HG02938 (cell line): ENCODE measurements at regions not wholly inside any gene's neighbourhood (a gene's known extent, or its start where the extent isn't known, plus 50 kb on each side); places are given as distances from the start of the nearest gene placed in this dataset.
"Not testable (repeated sequence)": the region's sequence is repeated elsewhere in the genome, so short reads cannot be mapped to it uniquely, and the experiment has no call there.

Source experiments
- ATAC-seq: cut with Tn5 transposase; IDR thresholded peaks from one replicate; pipeline ENCODE4 v1.9.1; 2021; ENCODE audit warnings: mild to moderate bottlenecking, moderate library complexity; ENCODE audit not compliant: unreplicated experiment

DNA sequence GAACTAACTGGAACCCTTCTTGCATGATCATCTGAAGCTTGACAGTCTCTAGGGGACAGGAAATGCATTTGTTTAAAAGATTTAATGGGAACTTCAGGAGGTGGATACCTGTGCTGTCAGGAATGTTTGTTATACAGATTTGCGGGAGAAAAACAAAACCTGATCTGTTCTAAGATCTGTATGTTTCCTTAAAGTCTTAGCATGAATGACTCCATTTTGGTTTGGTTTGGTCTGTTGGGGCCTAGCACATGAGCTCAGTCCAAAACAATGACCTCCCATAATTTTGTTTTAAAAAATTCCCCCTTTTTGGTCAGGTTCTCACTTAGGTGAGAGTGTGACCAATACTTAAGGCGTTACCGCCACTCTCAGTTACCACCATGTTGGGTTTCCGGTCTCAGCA is 138.7 kb downstream of the AKR1D1 start:
- ATAC-seq = no peak

DNA sequence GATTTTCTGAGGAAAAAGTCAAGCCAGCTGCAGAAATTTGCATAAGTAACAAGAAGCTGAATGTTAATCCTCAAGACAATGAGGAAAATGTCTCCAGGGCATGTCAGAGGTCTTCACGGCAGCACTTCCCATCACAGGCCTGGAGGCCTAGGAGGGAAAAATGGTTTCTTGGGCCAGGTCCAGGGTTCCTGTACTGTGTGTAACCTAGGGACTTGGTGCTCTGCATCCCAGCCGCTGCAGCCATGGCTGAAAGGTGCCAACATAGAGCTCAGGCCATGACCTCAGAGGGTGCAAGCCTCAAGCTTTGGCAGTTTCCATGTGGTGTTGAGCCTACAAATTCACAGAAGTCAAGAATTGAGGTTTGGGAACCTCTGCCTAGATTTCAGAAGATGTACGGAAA is 144.1 kb downstream of the AKR1D1 start:
- ATAC-seq = not testable (repeated sequence)

DNA sequence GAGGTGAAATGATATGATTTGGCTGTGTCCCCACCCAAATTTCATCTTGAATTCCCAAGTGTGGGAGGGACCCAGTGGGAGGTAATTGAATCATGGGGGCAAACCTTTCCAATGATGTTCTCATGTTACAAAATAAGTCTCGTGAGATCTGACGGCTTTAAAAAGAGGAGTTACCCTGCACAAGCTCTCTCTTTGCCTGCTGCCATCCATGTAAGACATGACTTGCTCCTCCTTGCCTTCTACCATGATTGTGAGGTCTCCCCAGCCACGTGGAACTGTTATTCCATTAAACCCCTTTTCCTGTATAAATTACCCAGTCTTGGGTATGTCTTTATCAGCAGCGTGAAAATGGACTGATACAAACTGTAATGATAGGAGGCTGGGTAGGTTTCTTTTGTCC is 145.1 kb downstream of the AKR1D1 start:
- not testable (repeated sequence) for ATAC-seq

DNA sequence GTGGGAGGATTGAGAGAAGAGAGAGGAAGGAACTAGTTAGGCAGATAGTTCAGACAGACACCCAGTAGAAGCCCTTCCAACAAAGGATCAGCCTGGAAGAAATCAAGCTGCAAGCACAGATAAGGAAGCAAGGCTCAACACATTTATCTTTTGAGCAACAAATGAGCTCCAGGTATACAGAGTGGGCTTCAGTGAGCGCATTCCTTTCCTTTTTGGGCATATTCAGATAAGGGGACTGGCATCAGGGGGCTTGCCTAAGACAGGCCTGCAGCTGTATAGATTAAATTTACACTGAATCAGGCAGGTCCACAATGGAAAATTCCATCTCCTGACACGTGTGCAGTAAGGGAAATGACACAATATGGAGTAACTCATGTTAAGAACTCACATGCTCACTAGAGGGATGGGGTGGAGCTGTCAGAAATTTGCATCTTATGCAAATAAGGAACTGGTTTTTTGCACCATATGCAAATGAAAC is 147.2 kb downstream of the AKR1D1 start:
- ATAC-seq = no peak

DNA sequence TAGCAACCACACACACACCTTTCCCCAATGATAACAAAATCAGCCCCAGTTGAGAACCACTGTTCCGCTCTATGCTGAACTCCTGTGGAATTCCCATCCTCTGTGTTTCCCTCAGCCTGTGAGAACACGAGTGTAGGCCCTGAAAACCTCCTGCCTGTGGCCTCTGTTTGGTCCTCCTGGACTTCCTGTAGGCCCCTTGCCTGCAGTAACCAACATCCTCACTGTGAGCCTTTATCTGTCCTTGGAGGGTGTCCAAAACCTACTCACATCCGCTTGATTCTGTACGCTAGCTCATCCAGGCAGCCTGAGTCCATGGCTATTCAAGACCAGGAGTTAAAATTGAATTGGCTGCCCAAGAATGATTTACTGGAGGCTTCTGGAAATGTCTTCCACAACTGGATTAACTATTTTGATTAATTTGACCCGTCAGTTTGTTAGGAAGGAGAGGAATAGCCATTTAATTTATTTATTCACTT is 149.8 kb downstream of the AKR1D1 start:
- no peak for ATAC-seq

DNA sequence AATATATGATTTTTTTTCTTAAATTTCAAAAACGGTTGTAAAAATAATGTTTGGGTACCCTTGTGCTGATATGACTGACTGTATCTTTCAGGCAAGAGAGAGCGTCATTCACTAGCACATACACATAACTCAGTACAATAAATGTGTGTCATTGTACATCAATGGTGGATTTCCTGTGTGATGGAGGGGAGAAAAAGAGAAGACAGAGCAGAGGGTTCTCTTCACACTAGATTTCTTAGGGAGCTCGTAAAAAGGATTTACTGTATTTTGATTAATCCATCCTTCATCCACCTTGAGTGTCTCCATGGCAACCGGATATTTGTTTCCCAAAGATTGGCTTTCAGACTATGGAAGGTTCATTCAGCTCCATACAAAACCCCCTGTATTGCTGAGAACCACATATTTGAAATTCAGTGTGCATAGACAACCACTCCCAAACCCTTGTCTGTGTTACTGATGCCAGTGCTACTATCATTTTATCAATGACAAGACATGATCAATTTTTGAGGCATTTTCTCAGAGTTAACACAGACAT is 150.6 kb downstream of the AKR1D1 start:
- ATAC-seq = no peak

DNA sequence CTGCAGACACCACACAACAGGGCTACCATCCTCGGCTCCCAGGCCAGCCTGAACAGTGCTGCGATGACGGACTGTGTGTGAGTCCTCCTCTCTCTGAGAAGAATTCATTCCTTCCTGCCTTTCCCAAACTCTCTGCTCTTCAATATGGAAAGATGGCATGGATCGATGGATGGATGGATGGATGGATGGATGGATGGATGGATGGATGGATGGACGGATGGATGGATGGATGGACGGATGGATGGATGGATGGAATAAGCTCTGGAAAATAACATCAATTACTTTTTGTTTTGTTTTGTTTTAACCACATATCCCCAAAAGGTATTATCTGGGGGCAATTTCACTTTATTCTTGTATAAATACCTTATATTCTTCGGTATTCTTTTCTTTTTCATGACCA is 151.9 kb downstream of the AKR1D1 start:
- ATAC-seq = no peak

DNA sequence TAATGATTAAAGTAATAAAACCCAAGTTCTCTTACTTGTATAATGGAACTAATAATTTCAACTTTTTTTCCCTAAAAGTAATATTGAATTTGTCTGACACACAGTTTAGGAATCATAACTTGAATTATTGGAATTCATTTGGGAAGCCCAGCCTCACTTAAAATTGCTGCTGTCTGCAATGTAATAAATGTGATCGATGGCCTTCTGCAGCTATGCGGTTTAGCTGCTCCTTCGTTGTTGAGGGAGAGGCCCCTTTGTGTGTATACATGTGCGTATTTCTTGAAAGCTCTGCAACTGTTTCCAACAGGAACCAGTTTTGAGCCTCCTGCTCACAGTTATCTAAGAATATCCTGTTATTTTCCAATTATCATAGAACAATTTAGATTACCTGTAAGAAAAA is 152.5 kb downstream of the AKR1D1 start:
- no peak for ATAC-seq

DNA sequence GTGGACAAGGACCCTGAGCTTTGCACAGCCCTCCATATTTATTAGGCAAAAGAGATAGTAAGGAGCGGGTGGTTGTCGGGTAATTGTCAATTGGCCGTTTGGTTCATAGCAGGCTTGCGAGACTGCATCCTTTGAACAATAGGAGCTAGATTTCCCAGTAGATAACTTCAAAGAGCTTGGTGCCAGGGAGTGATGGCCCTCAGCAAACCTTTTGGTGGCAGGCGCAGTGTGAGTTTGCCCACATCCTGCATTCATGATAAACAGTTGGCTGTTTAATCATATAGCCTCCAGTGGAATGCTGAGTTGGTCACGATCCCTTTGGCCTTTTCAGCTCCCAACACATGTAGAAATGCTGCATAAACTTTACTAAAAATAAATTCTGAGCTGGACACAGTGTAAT is 156.9 kb downstream of the AKR1D1 start:
- no peak for ATAC-seq

DNA sequence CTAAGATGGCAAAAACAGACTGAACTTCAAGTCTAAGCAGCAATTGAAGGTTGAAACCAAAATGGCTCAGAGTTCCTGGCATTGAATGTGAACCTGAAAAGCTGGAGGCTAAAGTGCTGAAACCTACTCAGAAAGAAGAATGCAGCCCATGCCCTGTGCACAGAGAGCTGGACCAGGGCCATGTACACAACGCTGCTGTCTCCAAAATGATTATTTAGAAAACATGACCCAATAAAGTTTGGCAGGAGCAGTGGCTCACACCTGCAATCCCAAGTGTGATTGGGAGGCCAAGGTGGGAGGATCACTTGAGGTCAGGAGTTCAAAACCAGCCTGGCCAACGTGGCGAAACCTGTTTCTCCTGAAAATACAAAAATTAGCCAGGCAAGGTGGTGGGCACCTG is 158.9 kb downstream of the AKR1D1 start:
- ATAC-seq = no peak

DNA sequence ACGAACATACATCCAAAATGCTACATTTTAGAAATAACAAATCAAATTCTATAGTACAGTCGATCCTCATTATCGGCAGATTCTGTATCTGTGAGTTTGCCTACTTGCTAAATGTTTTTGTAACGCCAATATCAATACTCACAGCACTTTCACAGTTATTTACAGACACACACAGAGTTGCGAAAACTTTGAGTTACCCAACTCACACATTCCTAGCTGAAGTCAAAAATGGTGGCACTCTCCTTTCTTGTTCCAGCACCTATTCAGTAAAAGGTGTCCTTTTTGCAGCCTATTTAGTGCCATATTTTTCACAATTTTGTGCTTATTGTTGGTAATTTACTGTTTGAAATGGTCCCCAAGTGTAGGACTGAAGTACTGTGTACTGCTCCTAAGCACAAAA is 161.7 kb downstream of the AKR1D1 start:
- no peak for ATAC-seq

DNA sequence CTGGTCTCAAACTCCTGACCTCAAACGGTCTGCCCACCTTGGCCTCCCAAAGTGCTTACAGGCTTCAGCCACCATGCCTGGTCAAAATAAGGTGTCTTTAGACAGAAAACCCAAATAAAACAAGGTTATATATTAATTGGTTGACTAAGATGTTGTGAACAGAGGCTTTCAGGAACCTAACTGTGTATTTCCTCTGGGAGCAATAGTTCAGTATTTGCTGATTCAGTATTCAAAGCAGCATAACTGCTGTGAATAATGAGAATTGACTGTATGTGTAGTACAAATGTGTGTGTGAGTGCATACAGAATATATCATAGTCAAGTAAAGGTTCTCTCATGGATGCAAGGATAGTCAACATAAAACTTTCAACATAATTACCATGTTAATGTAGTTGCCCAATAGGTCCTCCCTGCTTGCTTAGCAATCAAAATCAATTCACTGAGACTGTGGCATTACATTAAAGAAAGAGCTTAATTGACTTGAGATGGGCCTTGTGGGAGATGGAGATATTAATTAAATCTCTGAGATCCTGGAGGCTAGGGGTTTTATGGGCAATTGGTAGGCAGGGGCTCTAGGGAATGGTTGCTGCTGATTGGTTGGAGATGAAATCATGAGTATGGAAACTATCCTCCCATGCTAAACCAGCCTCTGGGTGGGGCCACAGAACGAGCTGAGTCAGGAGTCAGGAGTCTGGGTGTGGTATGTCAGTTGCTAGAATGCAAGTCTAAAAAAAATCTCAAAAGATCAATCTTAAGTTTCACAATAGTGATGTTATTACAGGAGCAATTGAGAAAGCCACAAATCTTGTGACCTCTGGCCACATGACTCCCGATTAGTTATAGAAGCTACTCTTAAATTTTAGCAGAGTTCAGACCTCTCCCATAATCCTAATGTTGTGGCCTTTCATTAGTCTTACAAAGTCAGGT is 162.7 kb downstream of the AKR1D1 start:
- ATAC-seq = no peak

DNA sequence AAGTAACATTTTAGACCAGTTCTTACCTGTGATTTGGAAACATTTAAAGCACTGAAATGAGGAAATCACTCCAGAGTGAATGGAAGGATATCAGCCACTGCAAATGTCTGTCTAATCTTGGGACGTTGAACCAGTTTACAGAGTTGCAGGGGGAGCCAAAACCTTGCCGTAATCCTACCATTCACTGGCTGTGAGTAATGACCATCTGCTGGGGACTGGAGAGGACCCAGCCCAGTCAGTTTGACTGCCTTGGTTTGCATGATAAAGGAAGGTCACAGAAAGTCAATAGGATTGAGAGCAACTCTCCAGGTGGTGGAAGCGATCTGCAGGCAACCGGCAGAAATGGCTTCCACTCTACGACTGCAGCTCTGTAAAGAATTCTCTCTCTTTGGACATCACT is 167.2 kb downstream of the AKR1D1 start:
- no peak for ATAC-seq

DNA sequence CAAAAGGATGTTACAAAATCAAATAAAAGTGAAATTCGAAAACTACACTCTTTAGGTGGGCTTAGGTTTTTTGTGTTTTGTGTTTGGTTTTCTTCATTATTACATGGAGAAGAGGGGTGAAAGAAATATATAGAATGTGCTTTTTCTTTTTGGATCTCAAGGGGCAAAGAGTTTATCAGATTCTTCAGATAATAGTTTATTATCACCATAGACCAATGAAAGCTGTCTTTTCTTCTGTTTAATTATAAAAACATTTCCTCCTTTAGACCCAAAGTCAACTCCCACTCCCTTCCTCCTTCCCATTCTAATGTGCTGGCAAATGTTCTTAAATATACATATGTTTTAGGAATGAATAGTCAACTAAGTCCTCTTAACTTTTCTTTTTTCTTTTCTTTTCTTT is 167.6 kb downstream of the AKR1D1 start:
- no peak for ATAC-seq

DNA sequence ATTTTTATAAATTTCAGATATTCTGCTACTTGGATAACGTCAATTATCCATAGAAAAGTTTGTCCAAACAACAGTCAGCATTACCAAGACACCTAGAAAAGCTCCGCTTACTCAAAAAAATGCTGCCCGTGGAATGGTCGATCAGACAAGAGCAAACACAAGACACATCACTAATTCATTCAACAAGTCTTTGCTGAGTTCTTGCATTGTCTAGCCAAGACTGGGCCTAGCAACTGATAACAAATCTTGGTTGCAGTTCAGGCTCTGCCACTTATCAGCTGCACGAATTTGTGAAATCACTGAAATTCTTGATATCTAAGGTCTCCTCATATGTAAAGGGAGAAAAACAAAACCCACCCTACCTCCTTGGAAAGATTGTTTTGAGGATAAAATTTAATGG is 168.3 kb downstream of the AKR1D1 start:
- no peak for ATAC-seq

DNA sequence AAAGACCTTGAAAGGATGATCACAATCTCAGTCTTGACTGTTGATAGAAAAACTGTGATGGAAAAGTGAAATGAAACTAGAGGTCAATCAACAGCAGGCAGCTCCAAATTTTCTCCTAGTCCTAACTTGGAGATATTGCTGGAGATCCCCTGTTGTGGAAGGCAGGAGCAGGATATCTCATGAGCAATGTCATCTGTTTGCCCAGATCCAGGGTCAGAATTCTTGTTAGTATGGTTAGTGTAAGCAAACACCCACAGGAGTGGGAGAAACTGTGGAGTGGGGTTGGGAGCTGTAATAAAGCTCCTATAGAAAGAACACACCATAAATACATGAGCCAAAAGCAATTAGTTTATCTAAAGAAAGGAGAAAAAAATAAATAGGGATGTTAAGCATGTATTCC is 169.0 kb downstream of the AKR1D1 start:
- no peak for ATAC-seq

DNA sequence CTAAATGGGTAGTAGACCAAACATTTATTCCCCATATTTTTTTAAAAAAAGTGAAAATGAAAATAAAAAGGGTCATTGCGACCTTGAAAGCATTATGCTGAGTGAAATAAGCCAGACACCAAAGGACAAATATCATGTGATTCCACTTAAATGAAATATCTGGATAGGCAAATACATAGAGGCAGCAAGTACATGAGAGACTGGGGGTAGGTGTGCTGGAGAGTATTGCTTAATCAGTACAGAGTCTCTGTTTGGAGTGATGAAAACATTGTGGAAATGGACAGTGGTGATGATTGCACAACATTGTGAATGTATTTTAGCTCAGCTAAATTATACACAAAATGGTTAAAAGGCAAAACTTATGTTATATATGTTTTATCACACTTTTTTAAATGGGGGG is 169.4 kb downstream of the AKR1D1 start:
- ATAC-seq = no peak

DNA sequence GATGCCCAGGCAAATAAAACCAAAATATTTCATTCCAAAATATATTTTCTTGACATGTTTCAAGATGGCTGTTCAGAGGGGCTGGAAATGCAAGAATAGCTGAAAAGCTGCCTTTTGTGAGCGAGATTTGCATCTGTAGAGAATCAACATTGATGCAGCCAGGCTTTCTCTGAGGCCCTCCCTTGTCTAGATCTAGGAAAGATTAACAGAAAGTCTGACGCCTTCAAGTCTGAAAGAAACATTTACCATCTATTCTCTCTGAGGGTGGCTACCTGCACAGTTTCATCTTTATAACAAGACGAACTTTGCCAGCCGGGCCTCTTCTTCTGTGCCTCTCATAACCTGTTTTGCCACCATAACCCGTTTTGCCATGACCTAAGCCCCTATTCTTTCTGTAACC is 170.2 kb downstream of the AKR1D1 start:
- no peak for ATAC-seq

DNA sequence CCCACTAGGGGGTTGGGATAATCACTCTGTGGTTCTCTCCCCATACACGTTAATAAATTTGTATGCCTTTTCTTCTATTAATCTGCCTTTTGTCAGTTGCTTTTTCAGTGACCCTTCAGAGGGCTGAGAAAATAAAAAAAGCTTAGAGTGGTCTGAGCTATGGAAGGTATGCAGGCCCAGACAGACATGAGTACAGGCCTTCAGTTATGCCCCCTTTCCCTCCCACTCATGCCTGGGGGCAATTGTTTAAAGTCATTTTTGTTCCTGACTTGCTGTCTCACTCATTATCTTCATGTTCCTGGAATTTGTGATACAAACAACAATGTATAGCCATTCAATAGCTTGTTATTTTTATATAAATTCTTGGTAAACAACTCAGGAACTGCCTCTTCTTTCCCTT is 170.8 kb downstream of the AKR1D1 start:
- ATAC-seq = no peak

DNA sequence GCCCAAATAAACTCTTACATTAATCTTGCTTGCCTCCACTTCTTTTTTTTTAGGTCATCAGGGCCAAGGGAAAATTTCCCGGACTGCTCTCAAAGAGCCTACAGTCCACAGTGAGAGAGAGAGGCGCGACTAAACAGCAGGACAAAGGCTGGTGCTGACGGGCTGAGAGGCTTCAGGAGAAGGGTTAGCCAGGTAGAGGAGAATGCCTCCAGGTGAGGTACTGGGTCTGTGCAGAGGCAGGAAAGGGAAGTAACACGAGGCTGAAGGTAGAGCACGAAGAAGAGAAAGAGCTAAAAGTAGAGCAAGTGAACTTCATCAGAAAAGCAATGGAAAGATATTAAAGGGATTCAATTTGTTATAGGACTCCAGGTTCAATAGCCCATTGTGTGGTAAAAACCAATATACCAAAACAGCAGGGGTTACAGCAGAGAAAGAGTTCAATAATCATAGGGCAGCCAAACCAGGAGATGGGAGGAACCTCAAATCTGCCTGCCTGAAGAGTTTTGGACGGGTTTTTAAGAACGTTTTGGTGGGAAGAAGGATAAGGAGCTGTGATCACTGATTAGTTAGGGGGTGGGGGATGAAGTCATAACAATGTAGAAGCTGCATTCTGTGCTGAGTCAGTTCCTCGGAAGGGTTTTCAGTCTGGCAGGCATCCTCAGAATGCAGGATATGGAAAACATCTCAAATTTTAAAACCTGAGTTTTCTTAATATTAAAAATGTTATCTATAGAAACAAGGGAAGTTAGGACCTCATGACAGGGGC is 171.5 kb downstream of the AKR1D1 start:
- ATAC-seq = no peak

DNA sequence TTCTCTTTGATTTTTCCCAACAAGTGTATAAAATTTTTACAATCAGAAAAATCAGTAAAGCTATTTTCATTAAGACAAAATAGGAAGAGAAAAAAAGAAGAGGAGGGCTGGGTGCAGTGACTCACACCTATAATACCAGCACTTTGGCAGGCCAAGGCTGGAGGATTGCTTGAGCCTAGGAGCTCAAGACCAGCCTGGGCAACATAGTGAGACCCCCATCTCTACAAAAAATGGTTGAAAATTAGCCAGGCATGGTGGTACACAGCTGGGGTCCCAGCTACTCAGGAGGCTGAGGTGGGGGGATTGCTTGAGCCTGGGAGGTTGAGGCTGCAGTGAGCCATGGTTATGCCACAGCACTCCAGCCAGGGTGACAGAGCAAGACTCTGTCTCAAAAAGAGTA is 172.3 kb downstream of the AKR1D1 start:
- ATAC-seq = no peak

DNA sequence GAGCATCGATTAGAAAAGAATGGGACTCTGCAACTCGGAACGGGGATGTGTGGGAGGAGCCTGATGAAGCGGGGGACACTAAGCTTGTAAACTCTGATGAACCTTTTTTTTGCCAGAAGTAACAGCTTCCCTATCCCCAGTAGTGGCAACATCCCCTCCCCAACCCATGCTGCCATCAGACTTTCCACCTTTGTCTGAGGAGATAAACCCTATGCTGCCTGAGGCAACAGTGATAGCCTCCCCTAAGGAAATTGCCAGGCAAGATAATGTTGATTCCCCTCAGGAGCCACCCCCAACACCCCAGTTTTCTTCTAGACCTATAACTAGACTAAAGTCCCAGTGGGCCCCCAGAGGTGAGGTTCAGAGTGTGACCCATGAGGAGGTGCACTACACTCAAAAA is 173.7 kb downstream of the AKR1D1 start:
- ATAC-seq = no peak
